ENCODE measurements at regions not wholly inside any gene's neighbourhood (a gene's known extent, or its start where the extent isn't known, plus 50 kb on each side); places are given as distances from the start of the nearest gene placed in this dataset.

- Histone ChIP-seq H3K27me3 (no peaks in the 10 kb centered on the region), H3K36me3 (no peaks in the 10 kb centered on the region), H3K4me3 (ENCODE audit: low read depth, low read length) (no peak overlapping the region), H3K9me3 (no peaks in the 10 kb centered on the region), H3K4me1 (no peaks in the 10 kb centered on the region)
- no peak for TF ChIP-seq CTCF (IDR thresholded peaks at IDR 0.05; ENCODE audit: low read depth, low read length)
- no peak for DNase-seq
Measured at GRCh38 chr9:84439250-84439649, 98.7 kb upstream of the SLC28A3 start.

- no peak for TF ChIP-seq CTCF (IDR thresholded peaks at IDR 0.05; ENCODE audit: low read depth, low read length)
- Histone ChIP-seq H3K27me3 (no peaks in the 10 kb centered on the region), H3K36me3 (no peaks in the 10 kb centered on the region), H3K4me1 (no peaks in the 10 kb centered on the region), H3K4me3 (ENCODE audit: low read depth, low read length) (no peak overlapping the region), H3K9me3 (no peaks in the 10 kb centered on the region)
- DNase-seq = no peak
Measured at GRCh38 chr9:84442712-84443111, 102.2 kb upstream of the SLC28A3 start.

GRCh38 chr9:84445737-84446136 is 105.2 kb upstream of the SLC28A3 start:
- no peak for DNase-seq

GRCh38 chr9:84447305-84447704 is 106.7 kb upstream of the SLC28A3 start:
- DNase-seq = no peak
- H3K9me3 ChIP-seq = no peaks in the 10 kb centered on the region
- H3K4me3 ChIP-seq (ENCODE audit: low read depth, low read length) = no peak overlapping the region
- no peak for TF ChIP-seq CTCF (IDR thresholded peaks at IDR 0.05; ENCODE audit: low read depth, low read length)
- no peaks in the 10 kb centered on the region for H3K36me3 ChIP-seq
- H3K4me1 ChIP-seq = no peaks in the 10 kb centered on the region
- H3K27me3 ChIP-seq = no peaks in the 10 kb centered on the region

More at GRCh38 chr9:84445737-84446136, 105.2 kb upstream of the SLC28A3 start:
- no peaks in the 10 kb centered on the region for H3K27me3 ChIP-seq
- no peaks in the 10 kb centered on the region for H3K36me3 ChIP-seq
- H3K4me3 ChIP-seq (ENCODE audit: low read depth, low read length) = no peak overlapping the region
- H3K9me3 ChIP-seq = no peaks in the 10 kb centered on the region
- no peaks in the 10 kb centered on the region for H3K4me1 ChIP-seq
- no peak for TF ChIP-seq CTCF (IDR thresholded peaks at IDR 0.05; ENCODE audit: low read depth, low read length)

- Histone ChIP-seq H3K4me1 (no peaks in the 10 kb centered on the region), H3K36me3 (no peaks in the 10 kb centered on the region), H3K9me3 (no peaks in the 10 kb centered on the region), H3K4me3 (ENCODE audit: low read depth, low read length) (no peak overlapping the region), H3K27me3 (no peaks in the 10 kb centered on the region)
- TF ChIP-seq CTCF (IDR thresholded peaks at IDR 0.05; ENCODE audit: low read depth, low read length) = no peak
- DNase-seq = no peak
Measured at GRCh38 chr9:84450029-84450428, 109.5 kb upstream of the SLC28A3 start.

GRCh38 chr9:84456527-84456926 is 116.0 kb upstream of the SLC28A3 start:
- Histone ChIP-seq H3K4me3 (ENCODE audit: low read depth, low read length) (no peak overlapping the region), H3K36me3 (no peaks in the 10 kb centered on the region), H3K9me3 (no peaks in the 10 kb centered on the region), H3K27me3 (no peaks in the 10 kb centered on the region), H3K4me1 (no peaks in the 10 kb centered on the region)
- no peak for TF ChIP-seq CTCF (IDR thresholded peaks at IDR 0.05; ENCODE audit: low read depth, low read length)
- DNase-seq = no peak

Data from BE2C (cell line).